HCT116 (cell line): ENCODE measurements at regions not wholly inside any gene's neighbourhood (a gene's known extent, or its start where the extent isn't known, plus 50 kb on each side); places are given as distances from the start of the nearest gene placed in this dataset.

Experiments used
- ATAC-seq: fragments of 200-7000 bp; cut with Tn5 transposase; 2 replicates; pipeline ENCODE4 v1.9.1; 2020; ENCODE audit warnings: mild to moderate bottlenecking, moderate library complexity
- BruUV-seq: library from RNA; stranded (reverse); fragments of 400-500 nt; replicated peaks from 2 replicates; lab custom pipeline; 2021; lab: Mats Ljungman, UMichigan
- CTCF ChIA-PET: fragments of 300-600 bp; sonication (Branson Sonifier 250); formaldehyde crosslinking; loops from one replicate; lab custom pipeline; 2021; ENCODE audit warnings: antibody characterized with exemption; lab: Charles Lee
- POLR2A ChIA-PET: fragments of 300-600, 350-600 bp; sonication (Branson Sonifier 250); formaldehyde crosslinking; loops from one replicate; lab custom pipeline; 2021; ENCODE audit warnings: antibody characterized with exemption; lab: Charles Lee
- RAD21 ChIA-PET, 2 experiments: fragments of 300-600 bp; sonication (Branson Sonifier 250); formaldehyde crosslinking; loops; one replicate each; lab custom pipeline; 2023; ENCODE audit warnings: low total read pairs in 2 of 2; ENCODE audit not compliant: uncharacterized antibody in 2 of 2, unreplicated experiment in 2 of 2, low non-redundant PET in 1 of 2; lab: Charles Lee
- DNase-seq: peaks from one replicate; pipeline ENCODE4 v3.0.0-alpha.2; 2010; ENCODE audit warnings: low read depth, low spot score
- H2AFZ ChIP-seq: fragments of 200-600 bp; shearing (Covaris generic), sonication (generic); 2 replicates; pipeline ENCODE4 v1.6.1; 2017; ENCODE audit warnings: low read depth, mixed run types, mixed read lengths, antibody characterized with exemption, low read length; ENCODE audit not compliant: poor library complexity, severe bottlenecking
- H3K27ac ChIP-seq: 2 replicates; pipeline ENCODE4 v1.5.1; 2012; ENCODE audit warnings: low read depth, low read length
- H3K27me3 ChIP-seq: fragments of 200-600 bp; sonication (generic); 2 replicates; pipeline ENCODE4 v1.6.1; 2016; ENCODE audit warnings: mixed run types, low read length, mixed read lengths; ENCODE audit not compliant: insufficient read depth
- H3K36me3 ChIP-seq, 2 experiments: fragments of 200-500 bp in 1 of 2; fragments of 200-600 bp in 1 of 2; sonication (Bioruptor generic) in 1 of 2; sonication (generic) in 1 of 2; 2 replicates each; pipeline versions ENCODE4 v1.5.1 to v1.6.1; 2014 to 2016; ENCODE audit warnings: low read length in 2 of 2, inconsistent platforms in 1 of 2, mixed read lengths in 1 of 2, mixed run types in 1 of 2; ENCODE audit not compliant: insufficient read depth in 2 of 2, control insufficient read depth in 1 of 2
- H3K4me1 ChIP-seq, 2 experiments: fragments of 200-600 bp in 1 of 2; sonication (generic) in 1 of 2; 2 replicates each; pipeline versions ENCODE4 v1.5.1 to v1.6.1; 2012 to 2017; ENCODE audit warnings: low read length in 2 of 2, inconsistent platforms in 1 of 2, mild to moderate bottlenecking in 1 of 2, mixed read lengths in 1 of 2, mixed run types in 1 of 2, moderate library complexity in 1 of 2; ENCODE audit not compliant: insufficient read depth in 2 of 2, control insufficient read depth in 1 of 2
- H3K4me2 ChIP-seq: fragments of 200-600 bp; sonication (generic); 2 replicates; pipeline ENCODE4 v1.6.1; 2017; ENCODE audit warnings: mixed run types, low read length, mixed read lengths
- H3K4me3 ChIP-seq, 2 experiments: fragments of 200-600 bp in 1 of 2; sonication (generic) in 1 of 2; replicated peaks in 1 of 2; 2 replicates each; pipeline ENCODE4 v1.5.1; 2011 to 2016; ENCODE audit warnings: low read length in 2 of 2, control low read depth in 1 of 2, low read depth in 1 of 2, mild to moderate bottlenecking in 1 of 2, mixed read lengths in 1 of 2, mixed run types in 1 of 2
- H3K79me2 ChIP-seq: fragments of 200-600 bp; sonication (generic); 2 replicates; pipeline ENCODE4 v1.6.1; 2017; ENCODE audit warnings: mild to moderate bottlenecking, mixed run types, low read length, moderate library complexity, mixed read lengths; ENCODE audit not compliant: insufficient read depth
- H3K9ac ChIP-seq: fragments of 200-600 bp; sonication (generic); 2 replicates; pipeline ENCODE4 v1.6.1; 2016; ENCODE audit warnings: low read length, mixed read lengths
- H3K9me2 ChIP-seq: fragments of 200-600 bp; sonication (generic), shearing (Covaris generic); 2 replicates; pipeline ENCODE4 v1.6.1; 2017; ENCODE audit warnings: mixed run types, mild to moderate bottlenecking, moderate library complexity; ENCODE audit not compliant: insufficient read depth
- H3K9me3 ChIP-seq, 2 experiments: fragments of 200-500 bp in 1 of 2; fragments of 200-600 bp in 1 of 2; sonication (Bioruptor generic) in 1 of 2; sonication (generic) in 1 of 2; 2 replicates each; pipeline ENCODE4 v1.6.1; 2014 to 2017; ENCODE audit warnings: low read length in 2 of 2, mixed read lengths in 2 of 2, inconsistent platforms in 1 of 2, low read depth in 1 of 2, mild to moderate bottlenecking in 1 of 2, mixed run types in 1 of 2, moderate library complexity in 1 of 2; ENCODE audit not compliant: control insufficient read depth in 1 of 2, insufficient read depth in 1 of 2
- H4K20me1 ChIP-seq: fragments of 200-600 bp; sonication (generic), shearing (Covaris generic); 2 replicates; pipeline ENCODE4 v1.6.1; 2017; ENCODE audit warnings: mixed run types, mild to moderate bottlenecking, moderate library complexity; ENCODE audit not compliant: insufficient read depth
- FOSL1 ChIP-seq: IDR thresholded peaks from 2 replicates; pipeline ENCODE4 v1.6.1; 2012; ENCODE audit warnings: low read depth
- RAD21 ChIP-seq: IDR thresholded peaks from 2 replicates; pipeline ENCODE4 v1.6.1; 2012; ENCODE audit warnings: low read depth, mild to moderate bottlenecking
- intact Hi-C: fragments of 100-400 bp; cut with micrococcal nuclease; formaldehyde crosslinking; loops from 2 replicates; pipeline ENCODE4 v1.10.0; 2022
- TF ChIP-seq, protein P1 (sequence below), 3 experiments: fragments of 200-600 bp in 1 of 3; sonication (generic) in 1 of 3; IDR thresholded peaks in 2 of 3; conservative IDR thresholded peaks in 1 of 3; 2 replicates each; pipeline ENCODE4 v1.5.1; 2012 to 2017; ENCODE audit warnings: low read depth in 2 of 3, low read length in 2 of 3, antibody characterized with exemption in 1 of 3, borderline replicate concordance in 1 of 3, control low read depth in 1 of 3, mild to moderate bottlenecking in 1 of 3, mixed read lengths in 1 of 3, mixed run types in 1 of 3, moderate library complexity in 1 of 3; ENCODE audit not compliant: insufficient read depth in 1 of 3
- TF ChIP-seq, protein P2 (sequence below): IDR thresholded peaks from 2 replicates; pipeline ENCODE4 v1.6.1; 2011; ENCODE audit warnings: mild to moderate bottlenecking, low read length, moderate library complexity; ENCODE audit not compliant: insufficient replicate concordance; ENCODE audit errors: extremely low read depth

- TF ChIP-seq, protein P1, sequence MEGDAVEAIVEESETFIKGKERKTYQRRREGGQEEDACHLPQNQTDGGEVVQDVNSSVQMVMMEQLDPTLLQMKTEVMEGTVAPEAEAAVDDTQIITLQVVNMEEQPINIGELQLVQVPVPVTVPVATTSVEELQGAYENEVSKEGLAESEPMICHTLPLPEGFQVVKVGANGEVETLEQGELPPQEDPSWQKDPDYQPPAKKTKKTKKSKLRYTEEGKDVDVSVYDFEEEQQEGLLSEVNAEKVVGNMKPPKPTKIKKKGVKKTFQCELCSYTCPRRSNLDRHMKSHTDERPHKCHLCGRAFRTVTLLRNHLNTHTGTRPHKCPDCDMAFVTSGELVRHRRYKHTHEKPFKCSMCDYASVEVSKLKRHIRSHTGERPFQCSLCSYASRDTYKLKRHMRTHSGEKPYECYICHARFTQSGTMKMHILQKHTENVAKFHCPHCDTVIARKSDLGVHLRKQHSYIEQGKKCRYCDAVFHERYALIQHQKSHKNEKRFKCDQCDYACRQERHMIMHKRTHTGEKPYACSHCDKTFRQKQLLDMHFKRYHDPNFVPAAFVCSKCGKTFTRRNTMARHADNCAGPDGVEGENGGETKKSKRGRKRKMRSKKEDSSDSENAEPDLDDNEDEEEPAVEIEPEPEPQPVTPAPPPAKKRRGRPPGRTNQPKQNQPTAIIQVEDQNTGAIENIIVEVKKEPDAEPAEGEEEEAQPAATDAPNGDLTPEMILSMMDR (IDR thresholded peaks at IDR 0.05 in 2 of 3, conservative IDR thresholded peaks at IDR 0.05 in 1 of 3; ENCODE audit: borderline replicate concordance in 1 of 3, insufficient read depth in 1 of 3, low read depth in 2 of 3, low read length in 2 of 3): peak; percentile 15 to 47 (median 43); a peak in 4 of 6 replicates
- TF ChIP-seq FOSL1 (no peak), RAD21 (peak; percentile 33)
- TF ChIP-seq, protein P2, sequence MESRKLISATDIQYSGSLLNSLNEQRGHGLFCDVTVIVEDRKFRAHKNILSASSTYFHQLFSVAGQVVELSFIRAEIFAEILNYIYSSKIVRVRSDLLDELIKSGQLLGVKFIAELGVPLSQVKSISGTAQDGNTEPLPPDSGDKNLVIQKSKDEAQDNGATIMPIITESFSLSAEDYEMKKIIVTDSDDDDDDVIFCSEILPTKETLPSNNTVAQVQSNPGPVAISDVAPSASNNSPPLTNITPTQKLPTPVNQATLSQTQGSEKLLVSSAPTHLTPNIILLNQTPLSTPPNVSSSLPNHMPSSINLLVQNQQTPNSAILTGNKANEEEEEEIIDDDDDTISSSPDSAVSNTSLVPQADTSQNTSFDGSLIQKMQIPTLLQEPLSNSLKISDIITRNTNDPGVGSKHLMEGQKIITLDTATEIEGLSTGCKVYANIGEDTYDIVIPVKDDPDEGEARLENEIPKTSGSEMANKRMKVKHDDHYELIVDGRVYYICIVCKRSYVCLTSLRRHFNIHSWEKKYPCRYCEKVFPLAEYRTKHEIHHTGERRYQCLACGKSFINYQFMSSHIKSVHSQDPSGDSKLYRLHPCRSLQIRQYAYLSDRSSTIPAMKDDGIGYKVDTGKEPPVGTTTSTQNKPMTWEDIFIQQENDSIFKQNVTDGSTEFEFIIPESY: no peak
- TF ChIP-seq, all 23 proteins: peak for 2
- Histone ChIP-seq H3K27ac (no peak overlapping the region), H3K9me2 (no peaks in the 10 kb centered on the region), H2AFZ (peak overlapping the region; percentile 60), H3K36me3 (no peaks in the 10 kb centered on the region), H3K4me3 (no peak overlapping the region), H4K20me1 (no peaks in the 10 kb centered on the region), H3K4me2 (peak overlapping the region; percentile 17; the same call in 1 of the 2 replicates), H3K27me3 (no peaks in the 10 kb centered on the region), H3K9me3 (no peaks in the 10 kb centered on the region), H3K9ac (no peak overlapping the region), H3K79me2 (no peaks in the 10 kb centered on the region), H3K4me1 (peaks cover 3% of the 10 kb centered on the region in 2 experiments; a peak in 2 of 4 replicates)
- RAD21 ChIA-PET: no interaction called here
- no TSS peak for BruUV-seq
- peak; percentile 98 for ATAC-seq
- peak; percentile 19 for DNase-seq
- CTCF ChIA-PET: interaction anchor here (1.1 kb wide), 1 partner anchor 8 kb away, joined by 3 read pairs; no protein-coding TSS in a partner anchor
- POLR2A ChIA-PET: no interaction called here
- intact Hi-C loops: no loop called here
These were observed 178.9 kb downstream of the MSX2 start for GRCh38 chr5:174903172-174903732.
